ENCODE measurements at regions not wholly inside any gene's neighbourhood (a gene's known extent, or its start where the extent isn't known, plus 50 kb on each side); places are given as distances from the start of the nearest gene placed in this dataset.

GRCh38 chr15:62382046-62382445 is 217.0 kb upstream of the C2CD4B start:
- ChIA-PET POLR2A (ENCODE audit: low non-redundant PET) (no interaction called here), CTCF (no interaction called here)
- Histone ChIP-seq H3K36me3 (ENCODE audit: insufficient read depth, low read length, poor library complexity, severe bottlenecking) (no peaks in the 10 kb centered on the region), H3K9me3 (ENCODE audit: low read depth, low read length, poor library complexity, severe bottlenecking) (no peaks in the 10 kb centered on the region), H3K4me3 (ENCODE audit: low read depth, low read length, poor library complexity, severe bottlenecking) (no peak overlapping the region), H3K27ac (ENCODE audit: low read depth, low read length, poor library complexity, severe bottlenecking) (no peak overlapping the region), H3K4me1 (ENCODE audit: insufficient read depth, low read length, poor library complexity, severe bottlenecking) (no peaks in the 10 kb centered on the region), H3K27me3 (replicated peaks; ENCODE audit: insufficient read depth, low read depth, low read length, poor library complexity) (peaks cover 23% of the 10 kb centered on the region)
- intact Hi-C loops (cut with micrococcal nuclease; ENCODE audit: unreplicated experiment): no loop called here
- no TSS peak for BruUV-seq (replicated peaks)
- no peak for TF ChIP-seq EZH2 (IDR thresholded peaks at IDR 0.05; ENCODE audit: borderline replicate concordance, low read depth, low read length, poor library complexity, severe bottlenecking)
- TF ChIP-seq CTCF (conservative IDR thresholded peaks at IDR 0.05; ENCODE audit: low read depth, low read length): no peak
- no peak for DNase-seq (ENCODE audit: low spot score)

GRCh38 chr15:62389885-62390790 is 225.1 kb upstream of the C2CD4B start, which contains the start of gene TLN2:
TLN2 (plus strand) TSS chr15:62390550.
- CTCF ChIA-PET: interaction anchor here (0.5 kb wide), 1 partner anchor 155 kb away, joined by 3 read pairs; no protein-coding TSS in a partner anchor
- H3K4me1 ChIP-seq (ENCODE audit: insufficient read depth, low read length, poor library complexity, severe bottlenecking): peaks cover 4% of the 10 kb centered on the region
- H3K4me3 ChIP-seq (ENCODE audit: low read depth, low read length, poor library complexity, severe bottlenecking): peak within 1 kb of the TSS; percentile 90
- no peaks in the 10 kb centered on the region for H3K9me3 ChIP-seq (ENCODE audit: low read depth, low read length, poor library complexity, severe bottlenecking)
- DNase-seq (ENCODE audit: low spot score): peak; percentile 85
- H3K36me3 ChIP-seq (ENCODE audit: insufficient read depth, low read length, poor library complexity, severe bottlenecking): no peaks in the 10 kb centered on the region
- intact Hi-C loops (cut with micrococcal nuclease; ENCODE audit: unreplicated experiment): loop anchor here (2.0 to 10.0 kb wide), 2 partner anchors 145 to 259 kb away; no protein-coding TSS in a partner anchor
- TF ChIP-seq EZH2 (IDR thresholded peaks at IDR 0.05; ENCODE audit: borderline replicate concordance, low read depth, low read length, poor library complexity, severe bottlenecking): no peak
- TF ChIP-seq CTCF (conservative IDR thresholded peaks at IDR 0.05; ENCODE audit: low read depth, low read length): no peak
- peak within 1 kb of the TSS; percentile 85 for H3K27ac ChIP-seq (ENCODE audit: low read depth, low read length, poor library complexity, severe bottlenecking)
- POLR2A ChIA-PET (ENCODE audit: low non-redundant PET): no interaction called here
- peaks cover 37% of the 10 kb centered on the region for H3K27me3 ChIP-seq (replicated peaks; ENCODE audit: insufficient read depth, low read depth, low read length, poor library complexity)
- BruUV-seq (replicated peaks): TSS peak; percentile 83

GRCh38 chr15:62390791-62391640 is 225.9 kb upstream of the C2CD4B start:
- POLR2A ChIA-PET (ENCODE audit: low non-redundant PET): no interaction called here
- Histone ChIP-seq H3K27me3 (replicated peaks; ENCODE audit: insufficient read depth, low read depth, low read length, poor library complexity) (peaks cover 30% of the 10 kb centered on the region), H3K9me3 (ENCODE audit: low read depth, low read length, poor library complexity, severe bottlenecking) (no peaks in the 10 kb centered on the region)

More at GRCh38 chr15:62390791-62391640, 225.9 kb upstream of the C2CD4B start:
- Histone ChIP-seq H3K4me1 (ENCODE audit: insufficient read depth, low read length, poor library complexity, severe bottlenecking) (peaks cover 4% of the 10 kb centered on the region), H3K4me3 (ENCODE audit: low read depth, low read length, poor library complexity, severe bottlenecking) (peak overlapping the region; percentile 90), H3K36me3 (ENCODE audit: insufficient read depth, low read length, poor library complexity, severe bottlenecking) (no peaks in the 10 kb centered on the region), H3K27ac (ENCODE audit: low read depth, low read length, poor library complexity, severe bottlenecking) (no peak overlapping the region)
- intact Hi-C loops (cut with micrococcal nuclease; ENCODE audit: unreplicated experiment): loop anchor here (2.0 to 10.0 kb wide), 2 partner anchors 144 to 258 kb away; no protein-coding TSS in a partner anchor
- TF ChIP-seq CTCF (conservative IDR thresholded peaks at IDR 0.05; ENCODE audit: low read depth, low read length): 0 out of 2 replicates have a peak, but pooled peaks have one; percentile 17
- TF ChIP-seq EZH2 (IDR thresholded peaks at IDR 0.05; ENCODE audit: borderline replicate concordance, low read depth, low read length, poor library complexity, severe bottlenecking): no peak
- CTCF ChIA-PET: no interaction called here
- peak; percentile 45 for DNase-seq (ENCODE audit: low spot score)
- no TSS peak for BruUV-seq (replicated peaks)

All from A673 (cell line).